Naive thymus-derived CD4-positive, alpha-beta T cell (primary cell): ENCODE measurements at regions not wholly inside any gene's neighbourhood (a gene's known extent, or its start where the extent isn't known, plus 50 kb on each side); places are given as distances from the start of the nearest gene placed in this dataset.
"Not testable (repeated sequence)": the region's sequence is repeated elsewhere in the genome, so short reads cannot be mapped to it uniquely, and the experiment has no call there.

Source experiments
- ATAC-seq: fragments of 150-1000 bp; cut with Tn5 transposase; 2 replicates; pipeline ENCODE4 v1.10.0; 2021; ENCODE audit warnings: mild to moderate bottlenecking, moderate library complexity
- CTCF ChIA-PET: fragments of 350-600 bp; sonication (Branson Sonifier 250); formaldehyde crosslinking; loops from one replicate; lab custom pipeline; 2021; ENCODE audit warnings: antibody characterized with exemption; lab: Charles Lee
- POLR2A ChIA-PET: fragments of 350-600 bp; sonication (Branson Sonifier 250); formaldehyde crosslinking; loops from one replicate; lab custom pipeline; 2021; ENCODE audit warnings: antibody characterized with exemption, inconsistent platforms; lab: Charles Lee
- DNase-seq, 9 donors: peaks; one replicate each; pipeline versions ENCODE4 v3.0.0 to v3.0.0-alpha.2; 2020 to 2022; ENCODE audit warnings: mixed read lengths in 1 of 9
- H3K27ac ChIP-seq: one replicate; pipeline ENCODE4 v1.7.0; 2013; ENCODE audit warnings: mild to moderate bottlenecking, low read depth, low read length, moderate library complexity
- H3K27me3 ChIP-seq, 2 donors: one replicate each; pipeline ENCODE4 v1.7.0; 2013; ENCODE audit warnings: low read length in 2 of 2, mild to moderate bottlenecking in 2 of 2, moderate library complexity in 2 of 2; ENCODE audit not compliant: control insufficient read depth in 2 of 2, insufficient read depth in 2 of 2
- H3K36me3 ChIP-seq, 3 experiments: 1 replicate in 2 of 3; 2 replicates in 1 of 3; pipeline ENCODE4 v1.7.0; 2013; ENCODE audit warnings: low read length in 3 of 3, mild to moderate bottlenecking in 3 of 3, moderate library complexity in 1 of 3; ENCODE audit not compliant: insufficient read depth in 3 of 3, control insufficient read depth in 2 of 3
- H3K4me1 ChIP-seq, 2 donors: one replicate each; pipeline ENCODE4 v1.7.0; 2013; ENCODE audit warnings: low read length in 2 of 2, mild to moderate bottlenecking in 2 of 2, moderate library complexity in 1 of 2; ENCODE audit not compliant: control insufficient read depth in 2 of 2, insufficient read depth in 2 of 2
- H3K4me3 ChIP-seq: 2 replicates; pipeline ENCODE4 v1.7.0; 2013; ENCODE audit warnings: mild to moderate bottlenecking, low read length
- H3K9me3 ChIP-seq, 3 experiments: 1 replicate in 2 of 3; 2 replicates in 1 of 3; pipeline ENCODE4 v1.7.0; 2013; ENCODE audit warnings: low read length in 3 of 3; ENCODE audit not compliant: control insufficient read depth in 2 of 3
- H3K27ac Mint-ChIP-seq, 9 donors: one replicate each; pipeline ENCODE4 v1.8.0; 2020 to 2022; ENCODE audit warnings: mixed read lengths in 9 of 9, mild to moderate bottlenecking in 8 of 9, moderate library complexity in 5 of 9, inconsistent platforms in 2 of 9
- H3K27me3 Mint-ChIP-seq, 5 donors: one replicate each; pipeline ENCODE4 v1.8.0; 2021 to 2022; ENCODE audit warnings: mixed read lengths in 5 of 5, mild to moderate bottlenecking in 1 of 5
- H3K36me3 Mint-ChIP-seq, 5 donors: one replicate each; pipeline ENCODE4 v1.8.0; 2020 to 2022; ENCODE audit warnings: mixed read lengths in 5 of 5, mild to moderate bottlenecking in 3 of 5, inconsistent platforms in 1 of 5
- H3K4me1 Mint-ChIP-seq, 7 donors: one replicate each; pipeline ENCODE4 v1.8.0; 2020 to 2022; ENCODE audit warnings: mixed read lengths in 7 of 7, mild to moderate bottlenecking in 3 of 7, inconsistent platforms in 1 of 7
- H3K4me3 Mint-ChIP-seq, 10 donors: one replicate each; pipeline ENCODE4 v1.8.0; 2020 to 2022; ENCODE audit warnings: mild to moderate bottlenecking in 10 of 10, mixed read lengths in 10 of 10, moderate library complexity in 6 of 10, inconsistent platforms in 2 of 10
- H3K9me3 Mint-ChIP-seq, 11 donors: one replicate each; pipeline ENCODE4 v1.8.0; 2020 to 2022; ENCODE audit warnings: mixed read lengths in 11 of 11, mild to moderate bottlenecking in 4 of 11, inconsistent platforms in 1 of 11, moderate library complexity in 1 of 11
- intact Hi-C, 2 donors: fragments of 100-400 bp; cut with micrococcal nuclease; formaldehyde crosslinking; loops; one replicate each; pipeline ENCODE4 v1.15.1; 2023

DNA sequence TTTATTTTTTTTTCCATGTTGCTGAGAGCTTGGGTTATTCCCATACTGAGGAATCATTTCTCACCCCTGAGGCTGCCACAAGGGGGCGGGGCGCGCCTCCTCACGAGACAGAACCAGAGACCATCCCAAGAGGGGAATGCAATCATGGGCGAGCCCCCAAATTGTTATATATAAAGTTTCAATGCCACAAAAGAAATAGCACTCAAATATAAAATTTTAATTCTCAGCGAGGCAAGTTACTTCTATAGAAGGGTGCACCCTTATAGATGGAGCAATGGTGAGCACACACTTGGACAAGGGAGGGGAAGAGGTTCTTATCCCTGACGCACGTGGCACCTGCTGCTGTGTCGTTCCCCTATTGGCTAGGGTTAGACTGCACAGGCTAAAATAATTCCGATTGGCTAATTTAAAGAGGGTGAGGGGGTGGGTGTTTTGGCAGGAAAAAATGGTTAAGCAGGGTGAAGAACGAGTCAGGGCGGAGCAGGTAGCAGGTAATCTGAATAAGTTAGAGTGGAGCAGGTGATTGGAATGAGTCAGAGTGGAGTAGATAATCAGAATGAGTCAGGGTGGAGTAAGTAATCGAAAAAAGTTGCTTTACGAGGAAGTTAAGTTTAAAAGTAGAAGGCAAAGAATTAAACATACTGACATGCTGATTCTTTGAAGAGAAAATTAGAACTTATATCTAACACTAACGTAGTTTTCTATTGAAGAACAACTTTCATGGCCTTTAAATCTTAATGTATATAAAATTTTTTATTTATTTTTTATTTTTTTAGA, 177.5 kb downstream of the MTCL1 start:
- Mint-ChIP-seq H3K36me3 (peaks cover 0 to 21% (median 3%) of the 10 kb centered on the region in 5 donors), H3K4me1 (no peaks in the 10 kb centered on the region), H3K27me3 (peaks cover 3 to 44% (median 23%) of the 10 kb centered on the region in 5 donors), H3K4me3 (no peak overlapping the region), H3K9me3 (peaks cover 10 to 49% (median 27%) of the 10 kb centered on the region in 11 donors), H3K27ac (no peak overlapping the region)
- H3K4me1 ChIP-seq: no peaks in the 10 kb centered on the region
- peaks cover 0 to 17% (median 0%) of the 10 kb centered on the region in 3 experiments for H3K9me3 ChIP-seq
- ChIA-PET CTCF (no interaction called here), POLR2A (no interaction called here)
- no peaks in the 10 kb centered on the region for H3K27me3 ChIP-seq
- intact Hi-C loops: no loop called here
- ATAC-seq (no peak), DNase-seq (no peak)
- no peaks in the 10 kb centered on the region for H3K36me3 ChIP-seq
- no peak overlapping the region for H3K27ac ChIP-seq
- no peak overlapping the region for H3K4me3 ChIP-seq

DNA sequence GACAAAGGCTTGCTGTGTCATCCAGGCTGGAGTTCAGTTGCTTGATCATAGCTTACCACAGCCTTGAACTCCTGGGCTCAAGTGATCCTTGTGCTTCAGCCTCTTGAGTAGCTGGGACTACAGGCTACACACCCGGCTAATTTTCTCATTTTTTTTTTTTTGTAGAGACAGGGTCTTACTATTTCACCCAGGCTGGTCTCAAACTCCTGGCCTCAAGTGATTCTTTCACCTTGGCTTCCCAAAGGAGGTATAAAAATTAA, 178.0 kb downstream of the MTCL1 start:
- intact Hi-C loops: no loop called here
- H3K9me3 ChIP-seq: peaks cover 0 to 17% (median 0%) of the 10 kb centered on the region in 3 experiments
- ChIA-PET POLR2A (no interaction called here), CTCF (no interaction called here)
- ATAC-seq (no peak), DNase-seq (no peak)
- no peak overlapping the region for H3K27ac ChIP-seq
- no peak overlapping the region for H3K27ac Mint-ChIP-seq
- H3K27me3 Mint-ChIP-seq: peaks cover 3 to 45% (median 22%) of the 10 kb centered on the region in 5 donors
- peaks cover 13 to 53% (median 27%) of the 10 kb centered on the region in 11 donors for H3K9me3 Mint-ChIP-seq
- no peak overlapping the region for H3K4me3 Mint-ChIP-seq
- no peak overlapping the region for H3K4me3 ChIP-seq
- H3K4me1 ChIP-seq: no peaks in the 10 kb centered on the region
- H3K4me1 Mint-ChIP-seq: no peaks in the 10 kb centered on the region
- H3K36me3 ChIP-seq: no peaks in the 10 kb centered on the region
- H3K36me3 Mint-ChIP-seq: peaks cover 0 to 24% (median 3%) of the 10 kb centered on the region in 5 donors
- no peaks in the 10 kb centered on the region for H3K27me3 ChIP-seq

DNA sequence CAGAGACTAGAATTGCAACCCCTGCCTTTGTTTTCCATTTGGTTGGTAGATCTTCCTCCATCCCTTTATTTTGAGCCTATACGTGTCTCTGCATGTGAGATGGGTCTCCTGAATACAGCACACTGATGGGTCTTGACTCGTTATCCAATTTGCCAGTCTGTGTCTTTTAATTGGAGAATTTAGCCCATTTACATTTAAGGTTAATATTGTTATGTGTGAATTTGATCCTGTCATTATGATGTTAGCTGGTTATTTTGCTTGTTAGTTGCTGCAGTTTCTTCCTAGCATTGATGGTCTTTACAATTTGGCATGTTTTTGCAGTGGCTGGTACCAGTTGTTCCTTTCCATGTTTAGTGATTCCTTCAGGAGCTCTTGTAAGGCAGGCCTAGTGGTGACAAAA, 182.5 kb downstream of the MTCL1 start:
- H3K4me1 ChIP-seq, H3K9me3 ChIP-seq, POLR2A ChIA-PET, H3K4me3 Mint-ChIP-seq, H3K36me3 ChIP-seq, H3K4me1 Mint-ChIP-seq, intact Hi-C loops, H3K27me3 ChIP-seq, H3K27ac Mint-ChIP-seq, CTCF ChIA-PET, H3K4me3 ChIP-seq, H3K27ac ChIP-seq, ATAC-seq, DNase-seq: not testable (repeated sequence)
- Mint-ChIP-seq H3K9me3 (peaks cover 9 to 40% (median 23%) of the 10 kb centered on the region in 11 donors), H3K36me3 (peaks cover 0 to 17% (median 0%) of the 10 kb centered on the region in 5 donors), H3K27me3 (peaks cover 0 to 41% (median 21%) of the 10 kb centered on the region in 5 donors)

DNA sequence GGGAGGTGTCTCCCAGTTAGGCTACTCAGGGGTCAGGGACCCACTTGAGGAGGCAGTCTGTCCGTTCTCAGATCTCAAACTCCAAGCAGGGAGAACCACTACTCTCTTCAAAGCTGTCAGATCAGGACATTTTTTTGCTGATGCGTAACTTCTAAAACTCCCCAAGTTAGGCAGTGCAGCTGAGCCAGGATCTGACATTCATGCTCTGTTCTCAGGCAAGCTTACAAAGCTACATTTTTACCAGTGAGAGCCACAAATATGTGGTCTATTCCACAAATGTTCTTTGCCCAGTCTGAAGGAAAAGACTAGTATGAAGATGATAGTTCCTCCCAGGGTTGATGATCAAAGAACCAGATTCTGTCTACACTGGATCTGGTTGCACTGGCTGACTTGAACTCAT, 184.1 kb downstream of the MTCL1 start:
- Histone ChIP-seq H3K27ac (no peak overlapping the region), H3K27me3 (no peaks in the 10 kb centered on the region), H3K36me3 (no peaks in the 10 kb centered on the region), H3K4me3 (no peak overlapping the region), H3K4me1 (no peaks in the 10 kb centered on the region), H3K9me3 (no peaks in the 10 kb centered on the region)
- ChIA-PET POLR2A (no interaction called here), CTCF (no interaction called here)
- Mint-ChIP-seq H3K4me3 (no peak overlapping the region), H3K27ac (no peak overlapping the region), H3K9me3 (peaks cover 6 to 36% (median 20%) of the 10 kb centered on the region in 11 donors), H3K36me3 (peaks cover 0 to 17% (median 0%) of the 10 kb centered on the region in 5 donors), H3K27me3 (peaks cover 0 to 41% (median 21%) of the 10 kb centered on the region in 5 donors), H3K4me1 (no peaks in the 10 kb centered on the region)
- intact Hi-C loops: no loop called here
- DNase-seq (no peak), ATAC-seq (no peak)

DNA sequence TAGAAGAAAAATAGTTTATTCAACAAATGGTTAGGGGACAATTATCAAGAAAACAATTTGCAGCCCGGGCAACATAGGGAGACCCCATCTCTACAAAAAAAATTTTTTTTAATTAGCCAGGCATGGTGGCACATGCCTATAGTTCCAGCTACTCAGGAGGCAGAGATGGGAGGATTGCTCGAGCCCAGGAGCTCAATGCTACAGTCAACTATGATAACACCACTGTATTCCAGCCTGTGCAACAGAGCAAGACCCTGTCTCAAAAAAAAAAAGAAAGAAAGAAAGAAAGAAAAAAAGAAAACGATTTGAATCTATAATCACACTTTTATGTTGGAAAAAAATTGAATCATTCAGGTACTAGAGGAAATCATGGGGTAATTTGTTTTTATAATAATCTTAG, 185.1 kb downstream of the MTCL1 start:
- POLR2A ChIA-PET, H3K9me3 ChIP-seq: not testable (repeated sequence)
- H3K9me3 Mint-ChIP-seq: peaks cover 6 to 34% (median 20%) of the 10 kb centered on the region in 11 donors

DNA sequence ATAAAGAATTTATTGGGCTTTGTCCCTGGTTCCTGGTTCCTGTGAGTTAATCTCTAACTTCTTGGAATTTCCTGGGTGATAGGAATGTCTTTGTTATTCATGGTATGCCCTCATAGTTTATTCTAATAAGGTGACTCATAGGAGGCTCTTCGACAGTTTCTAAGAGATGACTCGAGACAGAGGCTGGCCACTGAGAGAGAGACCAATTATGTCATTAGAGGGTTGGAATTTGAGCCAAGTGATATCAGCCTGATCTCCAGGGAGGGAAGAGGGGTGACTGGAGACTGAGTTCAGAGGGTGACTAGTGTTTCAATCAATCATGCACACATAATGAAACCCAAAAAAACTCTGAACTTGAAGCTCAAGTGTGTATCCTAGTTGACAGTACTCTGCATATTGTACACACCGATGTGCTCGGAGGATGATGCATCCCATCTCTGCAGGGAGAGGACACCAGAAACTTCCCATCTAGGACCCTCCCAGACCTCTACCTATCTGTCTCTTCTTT, 185.7 kb downstream of the MTCL1 start:
- ChIA-PET CTCF (no interaction called here), POLR2A (no interaction called here)

More for the DNA sequence above, 185.1 kb downstream of the MTCL1 start:
- H3K27ac ChIP-seq, H3K4me3 Mint-ChIP-seq, H3K27me3 ChIP-seq, CTCF ChIA-PET, H3K4me1 Mint-ChIP-seq, ATAC-seq, H3K4me1 ChIP-seq, DNase-seq, intact Hi-C loops, H3K27ac Mint-ChIP-seq, H3K4me3 ChIP-seq, H3K36me3 ChIP-seq: not testable (repeated sequence)
- peaks cover 0 to 41% (median 25%) of the 10 kb centered on the region in 5 donors for H3K27me3 Mint-ChIP-seq
- H3K36me3 Mint-ChIP-seq: peaks cover 0 to 16% (median 0%) of the 10 kb centered on the region in 5 donors

DNA sequence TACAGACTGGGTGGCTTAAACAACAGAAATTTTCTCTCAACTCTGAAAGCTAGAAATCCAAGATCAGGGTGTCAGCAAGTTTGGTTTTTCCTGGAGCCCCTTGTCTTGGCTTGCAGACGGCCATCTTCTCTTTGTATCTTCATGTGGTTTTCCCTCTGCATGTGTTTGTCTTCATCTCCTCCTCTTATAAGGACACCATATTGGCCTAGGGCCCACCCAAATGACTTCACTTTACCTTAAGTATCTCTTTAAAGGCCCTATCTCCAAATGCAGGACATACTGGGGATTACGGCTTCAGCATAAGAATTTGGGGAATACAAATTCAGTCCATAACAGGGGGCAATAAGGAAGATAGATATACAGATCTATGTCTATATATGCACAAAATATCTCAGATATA, 187.9 kb downstream of the MTCL1 start:
- Histone ChIP-seq H3K27me3 (no peaks in the 10 kb centered on the region), H3K4me1 (no peaks in the 10 kb centered on the region), H3K9me3 (no peaks in the 10 kb centered on the region), H3K27ac (no peak overlapping the region), H3K36me3 (no peaks in the 10 kb centered on the region), H3K4me3 (no peak overlapping the region)
- Mint-ChIP-seq H3K9me3 (peaks cover 0 to 11% (median 4%) of the 10 kb centered on the region in 11 donors), H3K4me1 (no peaks in the 10 kb centered on the region), H3K27me3 (peaks cover 0 to 35% (median 12%) of the 10 kb centered on the region in 5 donors), H3K27ac (no peak overlapping the region), H3K4me3 (no peak overlapping the region), H3K36me3 (no peaks in the 10 kb centered on the region)
- ATAC-seq (no peak), DNase-seq (no peak)
- intact Hi-C loops: no loop called here
- CTCF ChIA-PET: no interaction called here
- POLR2A ChIA-PET: no interaction called here

More for the DNA sequence above, 185.7 kb downstream of the MTCL1 start:
- intact Hi-C loops: no loop called here
- H3K4me3 Mint-ChIP-seq: no peak overlapping the region
- DNase-seq (no peak), ATAC-seq (no peak)
- H3K36me3 Mint-ChIP-seq: peaks cover 0 to 11% (median 0%) of the 10 kb centered on the region in 5 donors
- peaks cover 6 to 29% (median 18%) of the 10 kb centered on the region in 11 donors for H3K9me3 Mint-ChIP-seq
- H3K27ac ChIP-seq: no peak overlapping the region
- H3K9me3 ChIP-seq: no peaks in the 10 kb centered on the region
- H3K27ac Mint-ChIP-seq: no peak overlapping the region
- H3K4me1 Mint-ChIP-seq: no peaks in the 10 kb centered on the region
- no peak overlapping the region for H3K4me3 ChIP-seq
- peaks cover 0 to 39% (median 25%) of the 10 kb centered on the region in 5 donors for H3K27me3 Mint-ChIP-seq
- no peaks in the 10 kb centered on the region for H3K36me3 ChIP-seq
- H3K27me3 ChIP-seq: no peaks in the 10 kb centered on the region
- no peaks in the 10 kb centered on the region for H3K4me1 ChIP-seq
